A549 (cell line): ENCODE measurements at regions not wholly inside any gene's neighbourhood (a gene's known extent, or its start where the extent isn't known, plus 50 kb on each side); places are given as distances from the start of the nearest gene placed in this dataset.

ENCODE experiments used
- CBX2 ChIP-seq: fragments of 200-600 bp; sonication (generic); IDR thresholded peaks from 2 replicates; pipeline ENCODE4 v1.6.1; 2016; ENCODE audit warnings: low read depth, mild to moderate bottlenecking, borderline replicate concordance
- CTCF ChIP-seq: fragments of >200 bp; sonication (Bioruptor Twin); formaldehyde crosslinking; IDR thresholded peaks from 3 replicates; pipeline ENCODE4 v1.5.1; 2016
- EP300 ChIP-seq, 2 experiments: fragments of >200 bp; sonication (Bioruptor Twin); formaldehyde crosslinking; IDR thresholded peaks; 2 replicates in 1 of 2; 3 replicates in 1 of 2; pipeline ENCODE4 v1.6.1; 2016 to 2017
- GATA3 ChIP-seq: IDR thresholded peaks from 2 replicates; pipeline ENCODE4 v1.6.1; 2012; ENCODE audit warnings: borderline replicate concordance
- HOXA7 ChIP-seq: fragments of 250-450 bp; sonication (Bioruptor Pico); IDR thresholded peaks from 2 replicates; pipeline ENCODE4 v1.5.0; 2020; ENCODE audit warnings: mild to moderate bottlenecking, moderate library complexity
- KDM5A ChIP-seq: fragments of 200-600 bp; sonication (generic); IDR thresholded peaks from 2 replicates; pipeline ENCODE4 v1.6.1; 2016; ENCODE audit warnings: antibody characterized with exemption, mild to moderate bottlenecking
- NFE2L2 ChIP-seq: fragments of 150-350 bp; conservative IDR thresholded peaks from 2 replicates; pipeline ENCODE4 v1.6.1; 2014; ENCODE audit warnings: low read length
- POLR2A ChIP-seq: IDR thresholded peaks from 2 replicates; pipeline ENCODE4 v1.6.1; 2012; ENCODE audit warnings: mild to moderate bottlenecking, low read length
- RAD21 ChIP-seq, 2 experiments: fragments of >200 bp in 1 of 2; sonication (Bioruptor Twin) in 1 of 2; formaldehyde crosslinking in 1 of 2; IDR thresholded peaks in 1 of 2; conservative IDR thresholded peaks in 1 of 2; 2 replicates in 1 of 2; 3 replicates in 1 of 2; pipeline ENCODE4 v1.6.1; 2012 to 2018; ENCODE audit warnings: inconsistent platforms in 1 of 2
- RNF2 ChIP-seq: fragments of 200-600 bp; sonication (generic); IDR thresholded peaks from 2 replicates; pipeline ENCODE4 v1.6.1; 2016; ENCODE audit warnings: low read depth, mild to moderate bottlenecking, antibody characterized with exemption, moderate library complexity, borderline replicate concordance

GRCh38 chr10:78613132-78613531 is 455.6 kb upstream of the ZMIZ1 start:
- no peak for TF ChIP-seq RNF2
- no peak for TF ChIP-seq POLR2A
- TF ChIP-seq NFE2L2 = no peak
- TF ChIP-seq EP300 (IDR thresholded peaks at IDR 0.05) = no peak
- TF ChIP-seq HOXA7 (CRISPR knock-in tag) = no peak
- TF ChIP-seq KDM5A = no peak
- no peak for TF ChIP-seq CTCF
- no peak for TF ChIP-seq GATA3
- TF ChIP-seq RAD21 (conservative IDR thresholded peaks at IDR 0.05 in 1 of 2, IDR thresholded peaks at IDR 0.05 in 1 of 2) = no peak
- TF ChIP-seq CBX2 = no peak
